Esophagus muscularis mucosa (tissue), 4 donors: ENCODE measurements at regions not wholly inside any gene's neighbourhood (a gene's known extent, or its start where the extent isn't known, plus 50 kb on each side); places are given as distances from the start of the nearest gene placed in this dataset.
A peak's percentile ranks its signal among the peaks of the same experiment; 100 is the strongest.

Experiments
- DNase-seq: peaks from one replicate; pipeline ENCODE4 v3.0.0-alpha.2; 2017; ENCODE audit errors: extremely low spot score
- H3K27ac ChIP-seq, 4 donors: fragments of 200-600 bp; sonication (generic); replicated peaks in 1 of 4; 1 replicate in 3 of 4; 2 replicates in 1 of 4; pipeline ENCODE4 v1.5.1; 2016 to 2019; ENCODE audit warnings: mild to moderate bottlenecking in 1 of 4
- H3K27me3 ChIP-seq, 4 donors: fragments of 200-600 bp; sonication (generic); one replicate each; pipeline versions ENCODE4 v1.5.1 to v1.6.0; 2016 to 2019
- H3K36me3 ChIP-seq, 4 donors: fragments of 200-600 bp; sonication (generic); one replicate each; pipeline ENCODE4 v1.5.1; 2016 to 2019
- H3K4me1 ChIP-seq, 4 donors: fragments of 200-600 bp; sonication (generic); one replicate each; pipeline ENCODE4 v1.5.1; 2016 to 2019
- H3K4me3 ChIP-seq, 4 donors: fragments of 200-600 bp; sonication (generic); 1 replicate in 2 of 4; 2 replicates in 2 of 4; pipeline ENCODE4 v1.5.1; 2016 to 2019; ENCODE audit warnings: mild to moderate bottlenecking in 4 of 4, moderate library complexity in 1 of 4
- H3K9me3 ChIP-seq, 4 donors: fragments of 200-600 bp; sonication (generic); 1 replicate in 3 of 4; 2 replicates in 1 of 4; pipeline ENCODE4 v1.5.1; 2016 to 2019
- CTCF ChIP-seq, 3 experiments: fragments of 200-600 bp in 2 of 3; fragments of 450-650 bp in 1 of 3; sonication (generic) in 2 of 3; IDR thresholded peaks; one replicate each; pipeline ENCODE4 v1.5.1; 2017 to 2019; ENCODE audit warnings: antibody characterized with exemption in 3 of 3, mild to moderate bottlenecking in 2 of 3, moderate library complexity in 1 of 3
- EP300 ChIP-seq: sonication (generic); formaldehyde crosslinking; IDR thresholded peaks from one replicate; pipeline ENCODE4 v1.6.1; 2017; ENCODE audit warnings: antibody characterized with exemption
- POLR2A ChIP-seq: fragments of 450-650 bp; IDR thresholded peaks from one replicate; pipeline ENCODE4 v1.6.1; 2017; ENCODE audit warnings: antibody characterized with exemption, moderate library complexity, mild to moderate bottlenecking, low read depth
- POLR2AphosphoS5 ChIP-seq, 2 donors: sonication (generic); formaldehyde crosslinking; IDR thresholded peaks; one replicate each; pipeline ENCODE4 v1.6.1; 2017; ENCODE audit warnings: antibody characterized with exemption in 2 of 2
- WGBS: methylation state at CpG from one replicate; pipeline ENCODE4 v1.1.5; 2018; 5-methylcytosine and 5-hydroxymethylcytosine counted together
- intact Hi-C: fragments of 100-400 bp; cut with DNase I; formaldehyde crosslinking; loops from one replicate; pipeline ENCODE4 v1.15.1; 2023

GRCh38 chr15:61558172-61559136 is 329.4 kb upstream of the RORA start:
- WGBS, result 63% methylated on average over 6 of the region's 6 CpGs
- DNase-seq, result no peak
- Histone ChIP-seq H3K36me3 (no peaks in the 10 kb centered on the region), H3K4me3 (no peak overlapping the region), H3K27me3 (peaks cover 0 to 8% (median 0%) of the 10 kb centered on the region in 4 donors), H3K27ac (peak overlapping the region; percentile 36 to 63 (median 58)), H3K4me1 (no peaks in the 10 kb centered on the region), H3K9me3 (peaks cover 0 to 6% (median 0%) of the 10 kb centered on the region in 4 donors)
- TF ChIP-seq CTCF (IDR thresholded peaks at IDR 0.05), result no peak
- TF ChIP-seq POLR2AphosphoS5 (IDR thresholded peaks at IDR 0.05), result peak in 1 of 2 donors; percentile 59
- no peak for TF ChIP-seq EP300
- TF ChIP-seq POLR2A, result no peak
- intact Hi-C loops, result no loop called here

DNA sequence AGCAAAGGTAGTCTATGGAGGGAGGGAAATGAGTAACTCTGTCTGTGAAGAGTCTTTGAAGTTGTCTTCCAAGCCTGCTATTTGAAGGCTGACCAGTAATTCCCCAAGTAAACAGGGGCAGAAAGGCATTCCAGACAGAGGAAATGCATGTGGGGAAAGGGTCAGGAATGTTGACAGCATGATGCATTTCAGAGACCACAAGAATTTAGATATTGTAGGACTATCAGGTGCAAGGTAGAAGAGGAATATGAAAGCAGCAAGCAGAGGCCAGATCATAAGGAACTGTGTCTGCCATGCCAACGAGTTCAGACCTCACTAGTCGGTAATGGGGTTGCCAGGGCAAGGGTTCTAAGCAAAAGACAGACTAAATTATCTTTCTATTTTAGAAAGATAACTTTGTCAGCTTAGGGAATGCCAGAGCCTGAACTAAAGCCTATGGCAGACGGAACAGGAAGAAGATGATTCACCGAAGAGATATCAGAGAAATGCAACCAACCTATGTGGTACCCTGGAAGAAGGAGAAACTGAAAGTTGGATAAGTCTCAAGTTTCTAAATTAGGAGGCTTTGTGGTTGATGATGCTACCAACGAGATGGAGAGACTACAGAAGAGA is 327.0 kb upstream of the RORA start:
- WGBS, result 68% methylated on average over 5 of the region's 5 CpGs
- intact Hi-C loops, result no loop called here
- Histone ChIP-seq H3K27ac (no peak overlapping the region), H3K36me3 (no peaks in the 10 kb centered on the region), H3K9me3 (no peaks in the 10 kb centered on the region), H3K27me3 (peaks cover 0 to 8% (median 0%) of the 10 kb centered on the region in 4 donors), H3K4me3 (no peak overlapping the region), H3K4me1 (no peaks in the 10 kb centered on the region)
- TF ChIP-seq POLR2A (no peak), POLR2AphosphoS5 (IDR thresholded peaks at IDR 0.05) (no peak), EP300 (no peak), CTCF (IDR thresholded peaks at IDR 0.05) (no peak)
- DNase-seq, result no peak

- H3K36me3 ChIP-seq, result no peaks in the 10 kb centered on the region
- TF ChIP-seq POLR2A (no peak), EP300 (no peak), CTCF (IDR thresholded peaks at IDR 0.05) (no peak), POLR2AphosphoS5 (IDR thresholded peaks at IDR 0.05) (no peak)
- intact Hi-C loops, result no loop called here
- H3K4me3 ChIP-seq, result no peak overlapping the region
- WGBS, result 60% methylated on average over 1 of the region's 1 CpG
- H3K27me3 ChIP-seq, result no peaks in the 10 kb centered on the region
- H3K9me3 ChIP-seq, result no peaks in the 10 kb centered on the region
- H3K27ac ChIP-seq, result no peak overlapping the region
- DNase-seq, result no peak
- no peaks in the 10 kb centered on the region for H3K4me1 ChIP-seq
Measured at GRCh38 chr15:61549727-61550126, 320.6 kb upstream of the RORA start.

GRCh38 chr15:61545763-61546162 is 316.7 kb upstream of the RORA start:
- Histone ChIP-seq H3K9me3 (no peaks in the 10 kb centered on the region), H3K4me1 (no peaks in the 10 kb centered on the region), H3K36me3 (no peaks in the 10 kb centered on the region), H3K27me3 (no peaks in the 10 kb centered on the region), H3K27ac (no peak overlapping the region), H3K4me3 (no peak overlapping the region)
- no peak for TF ChIP-seq POLR2A
- TF ChIP-seq POLR2AphosphoS5 (IDR thresholded peaks at IDR 0.05), result no peak
- no peak for TF ChIP-seq EP300
- no peak for TF ChIP-seq CTCF (IDR thresholded peaks at IDR 0.05)
- no peak for DNase-seq
- WGBS, result 71% methylated on average over 5 of the region's 5 CpGs
- intact Hi-C loops, result no loop called here
